Stomach smooth muscle (tissue), 2 donors: ENCODE measurements at regions not wholly inside any gene's neighbourhood (a gene's known extent, or its start where the extent isn't known, plus 50 kb on each side); places are given as distances from the start of the nearest gene placed in this dataset.

Experiments used
- H3K27ac ChIP-seq: one replicate; pipeline ENCODE4 v1.7.0; 2013; ENCODE audit warnings: mild to moderate bottlenecking, low read length, inconsistent platforms
- H3K27me3 ChIP-seq, 2 donors: one replicate each; pipeline ENCODE4 v1.7.0; 2013; ENCODE audit warnings: low read length in 2 of 2; ENCODE audit not compliant: insufficient read depth in 2 of 2, control insufficient read depth in 1 of 2
- H3K36me3 ChIP-seq, 2 donors: one replicate each; pipeline ENCODE4 v1.7.0; 2013; ENCODE audit warnings: low read length in 2 of 2; ENCODE audit not compliant: control insufficient read depth in 2 of 2, insufficient read depth in 2 of 2
- H3K4me1 ChIP-seq: one replicate; pipeline ENCODE4 v1.7.0; 2013; ENCODE audit warnings: low read length; ENCODE audit not compliant: control insufficient read depth, insufficient read depth
- H3K4me3 ChIP-seq, 2 donors: one replicate each; pipeline ENCODE4 v1.7.0; 2013; ENCODE audit warnings: low read length in 2 of 2
- H3K9ac ChIP-seq, 2 donors: one replicate each; pipeline ENCODE4 v1.7.0; 2013; ENCODE audit warnings: low read length in 2 of 2, mild to moderate bottlenecking in 1 of 2
- H3K9me3 ChIP-seq, 2 donors: one replicate each; pipeline ENCODE4 v1.7.0; 2013; ENCODE audit warnings: low read length in 2 of 2; ENCODE audit not compliant: control insufficient read depth in 2 of 2
- donor health status: healthy.
- donor health status: Pancreatic carcinoma.

- Histone ChIP-seq H3K27ac (no peak overlapping the region), H3K9ac (no peak overlapping the region), H3K36me3 (no peaks in the 10 kb centered on the region), H3K27me3 (no peaks in the 10 kb centered on the region), H3K4me1 (no peaks in the 10 kb centered on the region), H3K9me3 (no peaks in the 10 kb centered on the region), H3K4me3 (no peak overlapping the region)
Measured at GRCh38 chr12:94733727-94734126, 83.4 kb upstream of the TMCC3 start.

GRCh38 chr12:94732367-94732990, 82.1 kb upstream of the TMCC3 start:
- Histone ChIP-seq H3K4me3 (no peak overlapping the region), H3K27me3 (no peaks in the 10 kb centered on the region), H3K9me3 (no peaks in the 10 kb centered on the region), H3K4me1 (no peaks in the 10 kb centered on the region), H3K9ac (no peak overlapping the region), H3K36me3 (no peaks in the 10 kb centered on the region), H3K27ac (no peak overlapping the region)

GRCh38 chr12:94731733-94732360, 81.5 kb upstream of the TMCC3 start:
- Histone ChIP-seq H3K9ac (no peak overlapping the region), H3K4me1 (no peaks in the 10 kb centered on the region), H3K9me3 (no peaks in the 10 kb centered on the region), H3K4me3 (no peak overlapping the region), H3K36me3 (no peaks in the 10 kb centered on the region), H3K27ac (no peak overlapping the region), H3K27me3 (no peaks in the 10 kb centered on the region)

GRCh38 chr12:94730847-94731246, 80.5 kb upstream of the TMCC3 start:
- Histone ChIP-seq H3K9me3 (no peaks in the 10 kb centered on the region), H3K36me3 (no peaks in the 10 kb centered on the region), H3K4me3 (no peak overlapping the region), H3K27ac (no peak overlapping the region), H3K4me1 (no peaks in the 10 kb centered on the region), H3K9ac (no peak overlapping the region), H3K27me3 (no peaks in the 10 kb centered on the region)

- Histone ChIP-seq H3K4me3 (no peak overlapping the region), H3K9ac (no peak overlapping the region), H3K36me3 (no peaks in the 10 kb centered on the region), H3K9me3 (no peaks in the 10 kb centered on the region), H3K27ac (no peak overlapping the region), H3K4me1 (no peaks in the 10 kb centered on the region), H3K27me3 (no peaks in the 10 kb centered on the region)
Measured at GRCh38 chr12:94726236-94726835, 76.0 kb upstream of the TMCC3 start.

GRCh38 chr12:94725375-94726168, 75.2 kb upstream of the TMCC3 start:
- H3K9ac ChIP-seq, result no peak overlapping the region
- H3K27me3 ChIP-seq, result no peaks in the 10 kb centered on the region
- H3K4me3 ChIP-seq, result no peak overlapping the region
- H3K27ac ChIP-seq, result no peak overlapping the region
- no peaks in the 10 kb centered on the region for H3K9me3 ChIP-seq
- no peaks in the 10 kb centered on the region for H3K4me1 ChIP-seq
- no peaks in the 10 kb centered on the region for H3K36me3 ChIP-seq

- Histone ChIP-seq H3K9ac (no peak overlapping the region), H3K27ac (no peak overlapping the region), H3K4me1 (no peaks in the 10 kb centered on the region), H3K36me3 (no peaks in the 10 kb centered on the region), H3K27me3 (no peaks in the 10 kb centered on the region), H3K9me3 (no peaks in the 10 kb centered on the region), H3K4me3 (no peak overlapping the region)
Measured at GRCh38 chr12:94722664-94723063, 72.3 kb upstream of the TMCC3 start.

- H3K4me3 ChIP-seq, result no peak overlapping the region
- no peak overlapping the region for H3K9ac ChIP-seq
- H3K4me1 ChIP-seq, result no peaks in the 10 kb centered on the region
- no peaks in the 10 kb centered on the region for H3K27me3 ChIP-seq
- H3K9me3 ChIP-seq, result no peaks in the 10 kb centered on the region
- no peaks in the 10 kb centered on the region for H3K36me3 ChIP-seq
- no peak overlapping the region for H3K27ac ChIP-seq
Measured at GRCh38 chr12:94721173-94721572, 70.8 kb upstream of the TMCC3 start.

- Histone ChIP-seq H3K27me3 (no peaks in the 10 kb centered on the region), H3K9ac (no peak overlapping the region), H3K4me1 (no peaks in the 10 kb centered on the region), H3K27ac (no peak overlapping the region), H3K36me3 (no peaks in the 10 kb centered on the region), H3K4me3 (no peak overlapping the region), H3K9me3 (no peaks in the 10 kb centered on the region)
Measured at GRCh38 chr12:94718114-94718513, 67.8 kb upstream of the TMCC3 start.

- no peak overlapping the region for H3K4me3 ChIP-seq
- no peak overlapping the region for H3K27ac ChIP-seq
- no peaks in the 10 kb centered on the region for H3K27me3 ChIP-seq
- no peaks in the 10 kb centered on the region for H3K36me3 ChIP-seq
- H3K9me3 ChIP-seq, result no peaks in the 10 kb centered on the region
- H3K4me1 ChIP-seq, result no peaks in the 10 kb centered on the region
- H3K9ac ChIP-seq, result no peak overlapping the region
Measured at GRCh38 chr12:94717656-94718055, 67.3 kb upstream of the TMCC3 start.
